OCI-LY1 (cell line): ENCODE measurements at regions not wholly inside any gene's neighbourhood (a gene's known extent, or its start where the extent isn't known, plus 50 kb on each side); places are given as distances from the start of the nearest gene placed in this dataset.

Source experiments
- H2AFZ ChIP-seq: fragments of 200-600 bp; sonication (generic), shearing (Covaris generic); 2 replicates; pipeline ENCODE4 v1.6.0; 2014; ENCODE audit warnings: antibody characterized with exemption, mild to moderate bottlenecking, low read length
- H3F3A ChIP-seq: fragments of 200-600 bp; sonication (generic), shearing (Covaris generic); 2 replicates; pipeline ENCODE4 v1.6.0; 2014; ENCODE audit warnings: mild to moderate bottlenecking, antibody characterized with exemption, low read length, moderate library complexity; ENCODE audit not compliant: insufficient read depth
- H3K27ac ChIP-seq: fragments of 200-600 bp; sonication (generic); 2 replicates; pipeline ENCODE4 v1.5.1; 2014; ENCODE audit warnings: low read length, mixed run types, mild to moderate bottlenecking, low read depth; ENCODE audit not compliant: poor library complexity, severe bottlenecking
- H3K27me3 ChIP-seq: fragments of 200-600 bp; sonication (generic); 2 replicates; pipeline ENCODE4 v1.6.0; 2014; ENCODE audit warnings: antibody characterized with exemption, mild to moderate bottlenecking, low read length, moderate library complexity; ENCODE audit not compliant: insufficient read depth
- H3K36me3 ChIP-seq: fragments of 200-600 bp; sonication (generic); 2 replicates; pipeline ENCODE4 v1.6.1; 2014; ENCODE audit warnings: mild to moderate bottlenecking, antibody characterized with exemption, low read length, moderate library complexity, mixed read lengths; ENCODE audit not compliant: insufficient read depth
- H3K4me1 ChIP-seq: fragments of 200-600 bp; sonication (generic); 2 replicates; pipeline ENCODE4 v1.5.1; 2014; ENCODE audit warnings: mild to moderate bottlenecking, low read length, moderate library complexity; ENCODE audit not compliant: insufficient read depth, severe bottlenecking
- H3K4me2 ChIP-seq: fragments of 200-600 bp; sonication (generic), shearing (Covaris generic); 2 replicates; pipeline ENCODE4 v1.6.1; 2014; ENCODE audit warnings: low read length
- H3K4me3 ChIP-seq: fragments of 200-600 bp; sonication (generic); 2 replicates; pipeline ENCODE4 v1.5.1; 2014; ENCODE audit warnings: low read length, low read depth, mild to moderate bottlenecking, mixed read lengths; ENCODE audit not compliant: poor library complexity, severe bottlenecking
- H3K79me2 ChIP-seq: fragments of 200-600 bp; shearing (Covaris generic); 2 replicates; pipeline ENCODE4 v1.6.1; 2016; ENCODE audit warnings: mixed run types, low read length, mixed read lengths; ENCODE audit not compliant: insufficient read depth
- H3K9ac ChIP-seq: fragments of 200-600 bp; sonication (generic), shearing (Covaris generic); 2 replicates; pipeline ENCODE4 v1.6.1; 2014; ENCODE audit warnings: mild to moderate bottlenecking, low read length, mixed read lengths
- H3K9me2 ChIP-seq: fragments of 200-600 bp; sonication (generic), shearing (Covaris generic); 2 replicates; pipeline ENCODE4 v1.6.1; 2014; ENCODE audit warnings: low read depth, mild to moderate bottlenecking, low read length, mixed read lengths
- H3K9me3 ChIP-seq: fragments of 200-600 bp; shearing (Covaris generic); 2 replicates; pipeline ENCODE4 v1.6.1; 2014; ENCODE audit warnings: low read length, mixed read lengths
- H4K20me1 ChIP-seq: fragments of 200-600 bp; sonication (generic), shearing (Covaris generic); 2 replicates; pipeline ENCODE4 v1.6.0; 2016; ENCODE audit warnings: mild to moderate bottlenecking, low read length; ENCODE audit not compliant: insufficient read depth
- EZH2 ChIP-seq: fragments of 200-600 bp; sonication (generic), shearing (Covaris generic); IDR thresholded peaks from 2 replicates; pipeline ENCODE4 v1.8.0; 2017; ENCODE audit warnings: borderline replicate concordance, mixed run types, mild to moderate bottlenecking, antibody characterized with exemption, low read length, moderate library complexity, mixed read lengths
- TF ChIP-seq, protein P1 (sequence below): fragments of 200-600 bp; sonication (generic), shearing (Covaris generic); IDR thresholded peaks from 2 replicates; pipeline ENCODE4 v1.5.1; 2017; ENCODE audit warnings: mild to moderate bottlenecking, antibody characterized with exemption, low read length, moderate library complexity, mixed read lengths

DNA sequence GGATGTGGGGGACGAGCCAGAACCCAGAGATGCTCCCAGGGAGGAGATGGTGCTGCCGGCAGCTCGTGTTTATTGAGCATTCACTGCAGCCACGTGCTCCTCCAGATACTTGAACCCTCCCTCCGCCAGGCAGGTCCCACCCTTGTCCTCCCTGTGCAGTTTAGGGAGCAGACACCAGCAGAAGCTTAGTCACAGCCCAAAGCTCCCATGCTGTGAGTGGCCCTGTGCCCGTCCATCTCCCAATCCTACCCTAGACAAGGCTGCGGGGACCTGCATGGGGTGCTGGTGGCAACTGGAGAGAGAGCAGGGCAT is 176.5 kb upstream of the COPS8 start:
- Histone ChIP-seq H3F3A (no peaks in the 10 kb centered on the region), H3K4me2 (no peak overlapping the region), H3K36me3 (no peaks in the 10 kb centered on the region), H3K9me3 (no peaks in the 10 kb centered on the region), H3K9me2 (no peaks in the 10 kb centered on the region), H3K27me3 (no peaks in the 10 kb centered on the region), H3K4me1 (no peaks in the 10 kb centered on the region), H3K9ac (no peak overlapping the region), H2AFZ (no peak overlapping the region), H3K27ac (no peak overlapping the region), H4K20me1 (no peaks in the 10 kb centered on the region), H3K4me3 (no peak overlapping the region), H3K79me2 (no peaks in the 10 kb centered on the region)
- no peak for TF ChIP-seq EZH2
- TF ChIP-seq, protein P1, sequence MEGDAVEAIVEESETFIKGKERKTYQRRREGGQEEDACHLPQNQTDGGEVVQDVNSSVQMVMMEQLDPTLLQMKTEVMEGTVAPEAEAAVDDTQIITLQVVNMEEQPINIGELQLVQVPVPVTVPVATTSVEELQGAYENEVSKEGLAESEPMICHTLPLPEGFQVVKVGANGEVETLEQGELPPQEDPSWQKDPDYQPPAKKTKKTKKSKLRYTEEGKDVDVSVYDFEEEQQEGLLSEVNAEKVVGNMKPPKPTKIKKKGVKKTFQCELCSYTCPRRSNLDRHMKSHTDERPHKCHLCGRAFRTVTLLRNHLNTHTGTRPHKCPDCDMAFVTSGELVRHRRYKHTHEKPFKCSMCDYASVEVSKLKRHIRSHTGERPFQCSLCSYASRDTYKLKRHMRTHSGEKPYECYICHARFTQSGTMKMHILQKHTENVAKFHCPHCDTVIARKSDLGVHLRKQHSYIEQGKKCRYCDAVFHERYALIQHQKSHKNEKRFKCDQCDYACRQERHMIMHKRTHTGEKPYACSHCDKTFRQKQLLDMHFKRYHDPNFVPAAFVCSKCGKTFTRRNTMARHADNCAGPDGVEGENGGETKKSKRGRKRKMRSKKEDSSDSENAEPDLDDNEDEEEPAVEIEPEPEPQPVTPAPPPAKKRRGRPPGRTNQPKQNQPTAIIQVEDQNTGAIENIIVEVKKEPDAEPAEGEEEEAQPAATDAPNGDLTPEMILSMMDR: no peak

DNA sequence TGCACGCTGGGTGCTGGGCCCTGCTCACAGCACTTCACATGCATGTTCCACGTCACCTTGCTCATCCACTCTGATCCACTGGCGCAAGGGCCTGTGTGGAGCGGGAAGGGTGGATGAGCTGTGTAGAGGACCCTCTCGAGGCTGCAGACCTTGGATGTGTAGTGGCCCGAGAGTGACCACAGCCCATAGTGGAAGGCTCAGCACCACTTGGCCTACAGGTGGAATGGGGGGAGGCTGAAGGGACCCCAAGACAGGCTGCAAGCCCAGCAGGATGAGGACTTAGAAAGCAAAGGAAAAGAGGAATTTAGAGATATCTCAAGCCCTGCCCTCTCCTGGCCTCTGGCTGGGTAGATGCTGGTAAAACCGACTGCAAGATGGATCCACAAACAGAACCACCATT is 175.9 kb upstream of the COPS8 start:
- Histone ChIP-seq H3K79me2 (no peaks in the 10 kb centered on the region), H3K9me2 (no peaks in the 10 kb centered on the region), H3K9me3 (no peaks in the 10 kb centered on the region), H3K27me3 (no peaks in the 10 kb centered on the region), H3K9ac (no peak overlapping the region), H3K36me3 (no peaks in the 10 kb centered on the region), H4K20me1 (no peaks in the 10 kb centered on the region), H3K4me1 (no peaks in the 10 kb centered on the region), H3K4me3 (no peak overlapping the region), H3F3A (no peaks in the 10 kb centered on the region), H2AFZ (no peak overlapping the region), H3K4me2 (no peak overlapping the region), H3K27ac (no peak overlapping the region)
- TF ChIP-seq, protein P1: no peak
- TF ChIP-seq EZH2: no peak

DNA sequence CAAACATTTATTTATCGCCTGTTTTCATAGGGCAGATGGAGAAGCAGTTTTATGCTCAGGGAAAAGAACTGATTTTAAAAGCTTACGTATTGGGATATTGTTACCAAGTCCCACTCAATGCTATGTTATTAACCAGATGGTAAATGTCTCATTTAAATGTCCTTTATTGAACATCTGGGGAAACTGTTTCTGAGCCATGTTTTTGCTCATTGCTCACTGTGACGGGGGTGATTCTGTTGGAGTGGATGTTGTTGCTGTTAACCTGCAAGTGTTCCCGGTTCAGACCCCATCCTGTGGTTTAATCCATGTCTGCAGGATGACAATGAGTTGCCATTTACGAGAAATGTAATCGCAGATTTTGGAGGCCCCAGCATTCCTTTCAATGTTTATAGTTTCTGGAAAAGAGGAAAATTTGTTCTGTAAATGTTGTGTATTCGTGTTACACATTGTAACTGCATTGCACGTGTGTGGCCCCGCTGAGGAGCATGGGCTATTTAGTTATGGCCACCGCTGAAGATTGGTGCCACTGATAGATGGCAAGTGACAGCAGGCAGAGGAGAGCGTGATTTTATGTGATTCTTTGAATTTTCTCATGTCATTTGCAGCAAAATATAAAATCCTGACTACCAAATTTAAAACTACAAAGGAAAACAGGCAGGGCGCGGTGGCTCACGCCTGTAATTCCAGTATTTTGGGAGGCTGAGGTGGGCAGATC is 174.8 kb upstream of the COPS8 start:
- no peaks in the 10 kb centered on the region for H3K79me2 ChIP-seq
- no peaks in the 10 kb centered on the region for H4K20me1 ChIP-seq
- H3K9me2 ChIP-seq: no peaks in the 10 kb centered on the region
- H3K36me3 ChIP-seq: no peaks in the 10 kb centered on the region
- no peak overlapping the region for H3K27ac ChIP-seq
- H3K4me3 ChIP-seq: no peak overlapping the region
- no peak overlapping the region for H3K9ac ChIP-seq
- H3K4me1 ChIP-seq: no peaks in the 10 kb centered on the region
- no peak overlapping the region for H3K4me2 ChIP-seq
- no peaks in the 10 kb centered on the region for H3F3A ChIP-seq
- H3K27me3 ChIP-seq: no peaks in the 10 kb centered on the region
- no peak overlapping the region for H2AFZ ChIP-seq
- TF ChIP-seq, protein P1: no peak
- TF ChIP-seq EZH2: no peak
- no peaks in the 10 kb centered on the region for H3K9me3 ChIP-seq
